Liver (tissue), 8 donors: ENCODE measurements at regions not wholly inside any gene's neighbourhood (a gene's known extent, or its start where the extent isn't known, plus 50 kb on each side); places are given as distances from the start of the nearest gene placed in this dataset.

Source experiments
- DNase-seq: peaks from one replicate; pipeline ENCODE4 v3.0.0-alpha.2; 2017; ENCODE audit warnings: low spot score
- H3K27ac ChIP-seq, 2 donors: one replicate each; pipeline ENCODE4 v1.7.0; 2013; ENCODE audit warnings: inconsistent platforms in 2 of 2, low read length in 2 of 2, control low read depth in 1 of 2, low read depth in 1 of 2, mild to moderate bottlenecking in 1 of 2
- H3K27me3 ChIP-seq, 4 donors: one replicate each; pipeline versions ENCODE4 v1.6.1 to v1.7.0; 2013; ENCODE audit warnings: low read length in 3 of 4, inconsistent platforms in 1 of 4, mild to moderate bottlenecking in 1 of 4, moderate library complexity in 1 of 4; ENCODE audit not compliant: control insufficient read depth in 4 of 4, insufficient read depth in 4 of 4
- H3K36me3 ChIP-seq, 4 donors: one replicate each; pipeline versions ENCODE4 v1.6.1 to v1.7.0; 2013; ENCODE audit warnings: low read length in 3 of 4, mild to moderate bottlenecking in 3 of 4, low read depth in 1 of 4, moderate library complexity in 1 of 4; ENCODE audit not compliant: control insufficient read depth in 4 of 4, insufficient read depth in 3 of 4
- H3K4me1 ChIP-seq, 4 donors: one replicate each; pipeline versions ENCODE4 v1.6.1 to v1.7.0; 2013; ENCODE audit warnings: low read length in 3 of 4, mild to moderate bottlenecking in 3 of 4, moderate library complexity in 1 of 4; ENCODE audit not compliant: control insufficient read depth in 4 of 4, insufficient read depth in 4 of 4
- H3K4me3 ChIP-seq, 3 donors: one replicate each; pipeline versions ENCODE4 v1.6.1 to v1.7.0; 2013; ENCODE audit warnings: low read length in 3 of 3, control low read depth in 1 of 3, low read depth in 1 of 3, mild to moderate bottlenecking in 1 of 3
- H3K9ac ChIP-seq, 2 donors: one replicate each; pipeline ENCODE4 v1.7.0; 2013; ENCODE audit warnings: low read length in 2 of 2, mild to moderate bottlenecking in 2 of 2, moderate library complexity in 2 of 2, control low read depth in 1 of 2, low read depth in 1 of 2
- H3K9me3 ChIP-seq, 4 donors: one replicate each; pipeline versions ENCODE4 v1.6.1 to v1.7.0; 2013; ENCODE audit warnings: low read length in 3 of 4; ENCODE audit not compliant: control insufficient read depth in 4 of 4
- EGR1 ChIP-seq, 2 donors: IDR thresholded peaks; 2 replicates each; pipeline ENCODE4 v1.6.1; 2016 to 2018; ENCODE audit warnings: antibody characterized with exemption in 2 of 2, low read depth in 2 of 2
- FOXA1 ChIP-seq: IDR thresholded peaks from 2 replicates; pipeline ENCODE4 v1.6.1; 2016; ENCODE audit warnings: antibody characterized with exemption
- FOXA2 ChIP-seq: IDR thresholded peaks from 2 replicates; pipeline ENCODE4 v1.6.1; 2016; ENCODE audit warnings: antibody characterized with exemption
- GABPA ChIP-seq, 2 donors: IDR thresholded peaks in 1 of 2; conservative IDR thresholded peaks in 1 of 2; 2 replicates each; pipeline ENCODE4 v1.6.1; 2016; ENCODE audit warnings: antibody characterized with exemption in 2 of 2, mild to moderate bottlenecking in 1 of 2, moderate library complexity in 1 of 2
- HNF4A ChIP-seq, 2 donors: conservative IDR thresholded peaks; 2 replicates each; pipeline ENCODE4 v1.6.1; 2016; ENCODE audit warnings: antibody characterized with exemption in 2 of 2, mild to moderate bottlenecking in 2 of 2
- HNF4G ChIP-seq: IDR thresholded peaks from 2 replicates; pipeline ENCODE4 v1.6.1; 2016; ENCODE audit warnings: antibody characterized with exemption
- JUND ChIP-seq, 2 donors: IDR thresholded peaks; 2 replicates each; pipeline ENCODE4 v1.6.1; 2016; ENCODE audit warnings: antibody characterized with exemption in 2 of 2
- NR2F2 ChIP-seq: IDR thresholded peaks from 2 replicates; pipeline ENCODE4 v1.6.1; 2016; ENCODE audit warnings: antibody characterized with exemption
- RXRA ChIP-seq, 2 donors: IDR thresholded peaks; 2 replicates each; pipeline ENCODE4 v1.6.1; 2017 to 2018; ENCODE audit warnings: antibody characterized with exemption in 2 of 2, mild to moderate bottlenecking in 1 of 2
- SP1 ChIP-seq: IDR thresholded peaks from 2 replicates; pipeline ENCODE4 v1.6.1; 2018; ENCODE audit warnings: antibody characterized with exemption, mild to moderate bottlenecking
- TAF1 ChIP-seq: conservative IDR thresholded peaks from 2 replicates; pipeline ENCODE4 v1.6.1; 2016; ENCODE audit warnings: antibody characterized with exemption, mild to moderate bottlenecking
- WGBS: extraction: QIAGEN DNeasy Blood & Tissue Kit; methylation state at CpG from one replicate; pipeline ENCODE4 v1.1.7; 2013; 5-methylcytosine and 5-hydroxymethylcytosine counted together
- TF ChIP-seq, protein P1 (sequence below): IDR thresholded peaks from 2 replicates; pipeline ENCODE4 v1.6.1; 2016; ENCODE audit warnings: antibody characterized with exemption
- TF ChIP-seq, protein P2 (sequence below): IDR thresholded peaks from 2 replicates; pipeline ENCODE4 v1.6.1; 2016; ENCODE audit warnings: antibody characterized with exemption
- TF ChIP-seq, protein P3 (sequence below): IDR thresholded peaks from 2 replicates; pipeline ENCODE4 v1.6.1; 2016; ENCODE audit warnings: antibody characterized with exemption, mild to moderate bottlenecking
- TF ChIP-seq, protein P4 (sequence below): IDR thresholded peaks from 2 replicates; pipeline ENCODE4 v1.6.1; 2016; ENCODE audit warnings: antibody characterized with exemption
- TF ChIP-seq, protein P5 (sequence below): fragments of 150-350 bp; IDR thresholded peaks from 2 replicates; pipeline ENCODE4 v1.5.1; 2017; ENCODE audit warnings: improper control_type of control experiment, low read depth, low read length; ENCODE audit not compliant: missing input control
- donor health status: healthy.
- donor health status: healthy.
- donor health status: healthy.
- donor health status: healthy.
- donor health status: healthy.

DNA sequence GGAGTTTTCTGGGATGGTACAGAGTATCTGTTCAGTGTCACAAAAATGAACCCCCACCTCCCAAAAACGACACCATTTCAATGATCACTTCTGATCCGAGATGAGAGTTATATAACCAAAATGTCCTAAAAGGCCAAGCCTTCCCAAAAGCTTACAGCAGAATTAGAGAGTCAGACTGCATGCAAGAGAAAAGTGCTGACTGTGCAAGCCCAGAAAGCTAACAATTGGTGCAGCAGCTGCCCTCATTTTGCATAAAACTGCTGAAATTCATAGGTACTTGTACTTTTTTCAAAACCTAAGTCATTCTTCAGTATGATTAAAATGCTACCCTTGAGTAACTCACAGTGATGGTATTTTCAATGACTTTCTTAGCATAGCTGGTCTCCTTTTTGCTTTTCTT is 819.6 kb upstream of the ARGLU1 start:
- H3K27me3 ChIP-seq, result peaks cover 0 to 5% (median 0%) of the 10 kb centered on the region in 4 donors
- no peak overlapping the region for H3K4me3 ChIP-seq
- TF ChIP-seq FOXA2 (no peak), EGR1 (IDR thresholded peaks at IDR 0.05; ENCODE audit: low read depth in 2 of 2) (no peak), RXRA (IDR thresholded peaks at IDR 0.05) (no peak), HNF4G (no peak), TAF1 (no peak), NR2F2 (no peak)
- TF ChIP-seq, protein P1, sequence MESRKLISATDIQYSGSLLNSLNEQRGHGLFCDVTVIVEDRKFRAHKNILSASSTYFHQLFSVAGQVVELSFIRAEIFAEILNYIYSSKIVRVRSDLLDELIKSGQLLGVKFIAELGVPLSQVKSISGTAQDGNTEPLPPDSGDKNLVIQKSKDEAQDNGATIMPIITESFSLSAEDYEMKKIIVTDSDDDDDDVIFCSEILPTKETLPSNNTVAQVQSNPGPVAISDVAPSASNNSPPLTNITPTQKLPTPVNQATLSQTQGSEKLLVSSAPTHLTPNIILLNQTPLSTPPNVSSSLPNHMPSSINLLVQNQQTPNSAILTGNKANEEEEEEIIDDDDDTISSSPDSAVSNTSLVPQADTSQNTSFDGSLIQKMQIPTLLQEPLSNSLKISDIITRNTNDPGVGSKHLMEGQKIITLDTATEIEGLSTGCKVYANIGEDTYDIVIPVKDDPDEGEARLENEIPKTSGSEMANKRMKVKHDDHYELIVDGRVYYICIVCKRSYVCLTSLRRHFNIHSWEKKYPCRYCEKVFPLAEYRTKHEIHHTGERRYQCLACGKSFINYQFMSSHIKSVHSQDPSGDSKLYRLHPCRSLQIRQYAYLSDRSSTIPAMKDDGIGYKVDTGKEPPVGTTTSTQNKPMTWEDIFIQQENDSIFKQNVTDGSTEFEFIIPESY, result no peak
- TF ChIP-seq, protein P2, sequence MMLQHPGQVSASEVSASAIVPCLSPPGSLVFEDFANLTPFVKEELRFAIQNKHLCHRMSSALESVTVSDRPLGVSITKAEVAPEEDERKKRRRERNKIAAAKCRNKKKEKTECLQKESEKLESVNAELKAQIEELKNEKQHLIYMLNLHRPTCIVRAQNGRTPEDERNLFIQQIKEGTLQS, result no peak
- TF ChIP-seq, protein P3, sequence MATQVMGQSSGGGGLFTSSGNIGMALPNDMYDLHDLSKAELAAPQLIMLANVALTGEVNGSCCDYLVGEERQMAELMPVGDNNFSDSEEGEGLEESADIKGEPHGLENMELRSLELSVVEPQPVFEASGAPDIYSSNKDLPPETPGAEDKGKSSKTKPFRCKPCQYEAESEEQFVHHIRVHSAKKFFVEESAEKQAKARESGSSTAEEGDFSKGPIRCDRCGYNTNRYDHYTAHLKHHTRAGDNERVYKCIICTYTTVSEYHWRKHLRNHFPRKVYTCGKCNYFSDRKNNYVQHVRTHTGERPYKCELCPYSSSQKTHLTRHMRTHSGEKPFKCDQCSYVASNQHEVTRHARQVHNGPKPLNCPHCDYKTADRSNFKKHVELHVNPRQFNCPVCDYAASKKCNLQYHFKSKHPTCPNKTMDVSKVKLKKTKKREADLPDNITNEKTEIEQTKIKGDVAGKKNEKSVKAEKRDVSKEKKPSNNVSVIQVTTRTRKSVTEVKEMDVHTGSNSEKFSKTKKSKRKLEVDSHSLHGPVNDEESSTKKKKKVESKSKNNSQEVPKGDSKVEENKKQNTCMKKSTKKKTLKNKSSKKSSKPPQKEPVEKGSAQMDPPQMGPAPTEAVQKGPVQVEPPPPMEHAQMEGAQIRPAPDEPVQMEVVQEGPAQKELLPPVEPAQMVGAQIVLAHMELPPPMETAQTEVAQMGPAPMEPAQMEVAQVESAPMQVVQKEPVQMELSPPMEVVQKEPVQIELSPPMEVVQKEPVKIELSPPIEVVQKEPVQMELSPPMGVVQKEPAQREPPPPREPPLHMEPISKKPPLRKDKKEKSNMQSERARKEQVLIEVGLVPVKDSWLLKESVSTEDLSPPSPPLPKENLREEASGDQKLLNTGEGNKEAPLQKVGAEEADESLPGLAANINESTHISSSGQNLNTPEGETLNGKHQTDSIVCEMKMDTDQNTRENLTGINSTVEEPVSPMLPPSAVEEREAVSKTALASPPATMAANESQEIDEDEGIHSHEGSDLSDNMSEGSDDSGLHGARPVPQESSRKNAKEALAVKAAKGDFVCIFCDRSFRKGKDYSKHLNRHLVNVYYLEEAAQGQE, result no peak
- no peak overlapping the region for H3K27ac ChIP-seq
- no peaks in the 10 kb centered on the region for H3K4me1 ChIP-seq
- no peaks in the 10 kb centered on the region for H3K36me3 ChIP-seq
- H3K9me3 ChIP-seq, result no peaks in the 10 kb centered on the region
- no peak for DNase-seq
- no peak overlapping the region for H3K9ac ChIP-seq
- 60% methylated on average over 2 of the region's 2 CpGs for WGBS

DNA sequence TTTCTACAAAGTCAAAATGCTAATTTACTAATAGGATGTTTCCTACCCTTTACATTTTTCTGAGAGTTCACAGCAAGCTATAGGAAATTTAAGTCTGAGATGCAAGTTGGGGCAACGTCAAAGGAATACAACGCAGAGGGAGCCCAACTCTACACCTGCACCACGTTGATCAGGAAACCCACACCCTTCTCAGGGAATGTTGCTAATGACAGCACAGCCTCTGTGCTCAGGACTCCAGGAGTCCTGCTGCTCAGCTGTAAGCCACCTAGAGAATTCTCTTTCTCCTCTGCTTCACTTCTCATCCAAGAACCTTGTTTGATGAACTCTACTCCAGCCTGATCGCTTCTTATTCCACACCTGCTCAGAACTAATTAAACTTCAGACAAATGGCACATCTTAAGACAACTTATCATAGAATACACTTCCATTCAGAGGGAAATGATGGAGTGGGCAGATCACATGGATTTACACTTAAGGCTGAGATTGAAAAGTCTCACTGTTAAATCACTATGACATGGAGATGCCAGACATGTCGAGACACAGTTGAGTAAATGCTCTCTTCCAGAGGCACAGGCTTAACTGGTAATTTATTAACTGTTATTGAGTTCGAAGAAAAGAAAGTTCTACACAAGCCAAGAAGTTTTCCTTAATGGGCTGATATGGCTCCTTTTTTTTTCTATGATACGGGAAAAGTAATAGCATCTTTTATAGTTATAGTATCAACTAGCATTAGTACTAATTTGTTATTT is 811.6 kb upstream of the ARGLU1 start:
- 56% methylated on average over 7 of the region's 7 CpGs for WGBS
- no peaks in the 10 kb centered on the region for H3K27me3 ChIP-seq
- H3K9me3 ChIP-seq, result no peaks in the 10 kb centered on the region
- H3K4me1 ChIP-seq, result no peaks in the 10 kb centered on the region
- no peak overlapping the region for H3K4me3 ChIP-seq
- no peaks in the 10 kb centered on the region for H3K36me3 ChIP-seq
- TF ChIP-seq, protein P1, result no peak
- TF ChIP-seq JUND (IDR thresholded peaks at IDR 0.05) (no peak), RXRA (IDR thresholded peaks at IDR 0.05) (no peak), NR2F2 (no peak), EGR1 (IDR thresholded peaks at IDR 0.05; ENCODE audit: low read depth in 2 of 2) (no peak), GABPA (IDR thresholded peaks at IDR 0.05 in 1 of 2, conservative IDR thresholded peaks at IDR 0.05 in 1 of 2) (no peak), FOXA1 (no peak), HNF4A (conservative IDR thresholded peaks at IDR 0.05) (no peak), FOXA2 (no peak), SP1 (no peak), TAF1 (no peak), HNF4G (no peak)
- TF ChIP-seq, protein P4, sequence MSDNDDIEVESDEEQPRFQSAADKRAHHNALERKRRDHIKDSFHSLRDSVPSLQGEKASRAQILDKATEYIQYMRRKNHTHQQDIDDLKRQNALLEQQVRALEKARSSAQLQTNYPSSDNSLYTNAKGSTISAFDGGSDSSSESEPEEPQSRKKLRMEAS, result no peak
- TF ChIP-seq, protein P5, sequence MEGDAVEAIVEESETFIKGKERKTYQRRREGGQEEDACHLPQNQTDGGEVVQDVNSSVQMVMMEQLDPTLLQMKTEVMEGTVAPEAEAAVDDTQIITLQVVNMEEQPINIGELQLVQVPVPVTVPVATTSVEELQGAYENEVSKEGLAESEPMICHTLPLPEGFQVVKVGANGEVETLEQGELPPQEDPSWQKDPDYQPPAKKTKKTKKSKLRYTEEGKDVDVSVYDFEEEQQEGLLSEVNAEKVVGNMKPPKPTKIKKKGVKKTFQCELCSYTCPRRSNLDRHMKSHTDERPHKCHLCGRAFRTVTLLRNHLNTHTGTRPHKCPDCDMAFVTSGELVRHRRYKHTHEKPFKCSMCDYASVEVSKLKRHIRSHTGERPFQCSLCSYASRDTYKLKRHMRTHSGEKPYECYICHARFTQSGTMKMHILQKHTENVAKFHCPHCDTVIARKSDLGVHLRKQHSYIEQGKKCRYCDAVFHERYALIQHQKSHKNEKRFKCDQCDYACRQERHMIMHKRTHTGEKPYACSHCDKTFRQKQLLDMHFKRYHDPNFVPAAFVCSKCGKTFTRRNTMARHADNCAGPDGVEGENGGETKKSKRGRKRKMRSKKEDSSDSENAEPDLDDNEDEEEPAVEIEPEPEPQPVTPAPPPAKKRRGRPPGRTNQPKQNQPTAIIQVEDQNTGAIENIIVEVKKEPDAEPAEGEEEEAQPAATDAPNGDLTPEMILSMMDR, result no peak
- TF ChIP-seq, protein P3, result no peak
- TF ChIP-seq, protein P2, result no peak
- no peak for DNase-seq
- H3K27ac ChIP-seq, result no peak overlapping the region
- no peak overlapping the region for H3K9ac ChIP-seq
